Stimulated activated CD4-positive, alpha-beta T cell treated with anti-CD3 and anti-CD28 coated beads, Interleukin-2, amount 100 ng/mL, for 48 hours (primary cell): ENCODE measurements at regions not wholly inside any gene's neighbourhood (a gene's known extent, or its start where the extent isn't known, plus 50 kb on each side); places are given as distances from the start of the nearest gene placed in this dataset.

Experiments
- DNase-seq, 2 donors: peaks; one replicate each; pipeline ENCODE4 v3.0.0-alpha.2; 2020

- no peak for DNase-seq
These were observed 1037.2 kb downstream of the PCDH18 start for GRCh38 chr4:136495076-136495475.

DNA sequence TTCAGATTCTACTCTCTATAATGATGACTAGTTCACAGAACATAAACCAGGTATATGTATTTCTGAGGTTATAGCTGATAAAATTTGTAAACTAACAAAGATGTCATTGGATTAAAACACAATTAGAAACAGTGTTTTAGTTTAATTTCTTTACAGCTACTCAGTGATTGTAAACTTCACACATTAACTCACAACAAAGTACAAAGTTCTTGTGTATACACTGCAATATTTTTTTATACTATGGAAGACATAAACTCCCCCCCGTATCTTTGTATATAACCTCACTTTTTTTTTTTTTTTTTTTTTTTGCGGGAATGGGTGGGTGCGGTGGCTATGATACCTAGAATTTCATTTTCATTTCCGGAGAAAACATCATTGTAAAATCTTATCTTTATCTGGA, 1043.2 kb downstream of the PCDH18 start:
- DNase-seq = no peak

GRCh38 chr4:136484996-136485395, 1047.3 kb downstream of the PCDH18 start:
- DNase-seq = no peak

DNA sequence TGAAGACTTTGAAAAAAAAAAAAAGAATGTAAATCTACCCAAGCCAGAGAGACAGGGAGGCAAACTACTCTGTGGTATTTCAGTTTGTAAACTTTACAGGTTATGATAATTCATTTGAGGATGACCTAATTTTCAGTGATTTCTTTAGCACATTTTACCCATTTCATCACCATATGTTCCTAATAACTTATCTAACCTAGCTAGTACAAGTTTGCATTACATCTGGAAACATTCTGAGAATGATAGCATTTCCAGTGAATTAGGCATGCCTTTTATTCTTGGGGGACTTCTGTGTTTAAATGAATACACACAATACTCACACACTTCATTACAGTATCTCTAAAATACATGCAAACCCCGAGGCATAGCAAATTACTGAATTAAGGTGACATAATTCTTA, 1055.5 kb downstream of the PCDH18 start:
- DNase-seq = no peak

- DNase-seq = no peak
These were observed 1061.2 kb downstream of the PCDH18 start for GRCh38 chr4:136471051-136471450.

DNA sequence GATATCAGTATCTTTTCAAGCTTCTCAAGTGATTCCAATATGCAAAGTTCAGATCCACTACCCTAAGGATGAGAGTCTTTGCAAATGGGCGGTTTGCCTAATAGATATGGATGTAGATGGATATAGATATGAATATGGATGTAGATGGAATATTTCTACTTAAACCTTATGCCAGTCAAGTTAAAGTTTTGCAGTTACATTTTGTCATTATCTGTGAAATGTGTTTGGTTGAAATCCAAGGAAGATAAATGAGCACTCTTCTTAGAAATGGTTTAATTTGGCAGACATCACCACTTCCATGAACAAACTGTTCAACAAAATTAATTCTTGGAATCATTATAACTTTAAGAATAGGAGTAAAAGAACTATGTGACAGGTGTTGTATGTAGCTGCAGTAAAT, 1066.6 kb downstream of the PCDH18 start:
- DNase-seq = no peak

- no peak for DNase-seq
These were observed 1068.4 kb downstream of the PCDH18 start for GRCh38 chr4:136463941-136464340.

DNA sequence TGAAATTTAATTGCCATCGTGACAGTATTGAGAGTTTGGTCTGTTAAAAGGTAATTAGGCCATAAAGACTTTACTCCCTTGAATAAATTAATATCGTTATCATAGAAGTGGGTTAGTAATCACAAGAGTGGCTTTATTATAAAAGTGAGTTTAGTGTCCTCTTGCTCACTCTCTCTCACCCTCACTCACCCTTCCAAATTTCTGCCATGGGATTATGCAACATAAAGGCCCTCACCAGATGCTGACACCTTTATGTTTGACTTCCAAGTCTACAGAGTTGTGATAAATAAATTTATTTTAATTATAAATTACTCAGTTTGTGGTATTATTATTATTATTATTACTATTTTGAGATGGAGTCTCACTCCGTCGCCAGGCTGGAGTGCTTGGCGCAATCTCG, 1070.8 kb downstream of the PCDH18 start:
- no peak for DNase-seq

GRCh38 chr4:136458326-136458725, 1074.0 kb downstream of the PCDH18 start:
- DNase-seq = no peak

DNA sequence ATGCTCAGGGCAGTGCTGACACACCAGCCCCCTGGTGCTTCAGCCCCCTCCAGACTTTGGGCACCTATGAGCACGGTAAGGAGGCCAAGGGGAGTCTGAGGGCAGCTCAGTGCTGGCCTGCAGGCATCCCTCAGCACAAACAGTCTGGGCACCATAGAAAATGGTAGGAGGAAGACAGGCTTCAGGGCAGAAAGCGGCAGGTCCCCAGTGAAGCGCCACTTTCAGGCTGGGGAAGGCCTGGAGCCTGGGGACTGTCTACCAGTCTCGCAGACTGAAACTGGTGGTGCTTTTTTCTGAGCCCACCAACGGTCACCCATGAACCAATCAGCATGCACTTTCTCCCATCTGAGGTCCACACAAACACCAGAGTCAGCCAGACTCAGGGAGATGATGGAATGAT, 1074.7 kb downstream of the PCDH18 start:
- DNase-seq = no peak

DNA sequence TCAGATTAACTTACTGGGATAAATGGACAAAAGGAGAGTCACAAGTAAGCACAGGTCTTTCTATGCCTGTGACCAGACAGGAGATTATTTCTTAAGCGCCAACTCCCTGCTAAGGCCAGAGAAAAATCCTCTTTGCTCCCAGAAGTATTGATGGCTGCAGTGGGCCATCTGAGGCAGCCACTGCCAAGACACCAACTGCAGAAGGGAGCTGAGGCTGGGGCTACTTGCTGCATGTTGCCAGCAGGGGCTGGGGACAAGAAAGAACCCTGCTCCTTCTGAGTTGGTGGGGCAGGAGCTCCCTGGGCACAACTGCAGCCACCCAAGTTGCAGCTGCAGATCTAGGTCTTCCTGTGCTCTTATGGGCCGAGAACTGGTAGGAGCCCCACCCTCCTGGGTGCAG, 1075.3 kb downstream of the PCDH18 start:
- no peak for DNase-seq

DNA sequence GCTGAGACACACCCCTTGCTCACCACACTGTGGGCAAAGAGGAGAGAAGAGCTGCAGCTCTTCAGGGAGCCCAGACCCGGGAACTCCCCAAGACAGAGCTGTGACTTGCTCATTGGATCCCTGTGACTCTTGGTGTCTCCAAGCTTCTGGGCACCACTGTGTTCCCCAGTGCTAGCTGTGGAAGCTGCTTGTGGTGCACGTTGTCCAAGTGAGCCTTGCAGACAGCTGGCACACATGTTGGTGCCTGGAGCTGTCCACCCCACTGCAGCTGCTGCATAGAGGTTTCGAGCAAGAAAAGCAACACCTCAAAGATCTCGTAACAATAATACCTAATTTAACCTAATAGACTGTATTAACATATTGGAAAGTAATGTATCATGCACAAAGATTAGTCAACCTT, 1089.3 kb downstream of the PCDH18 start:
- no peak for DNase-seq

DNA sequence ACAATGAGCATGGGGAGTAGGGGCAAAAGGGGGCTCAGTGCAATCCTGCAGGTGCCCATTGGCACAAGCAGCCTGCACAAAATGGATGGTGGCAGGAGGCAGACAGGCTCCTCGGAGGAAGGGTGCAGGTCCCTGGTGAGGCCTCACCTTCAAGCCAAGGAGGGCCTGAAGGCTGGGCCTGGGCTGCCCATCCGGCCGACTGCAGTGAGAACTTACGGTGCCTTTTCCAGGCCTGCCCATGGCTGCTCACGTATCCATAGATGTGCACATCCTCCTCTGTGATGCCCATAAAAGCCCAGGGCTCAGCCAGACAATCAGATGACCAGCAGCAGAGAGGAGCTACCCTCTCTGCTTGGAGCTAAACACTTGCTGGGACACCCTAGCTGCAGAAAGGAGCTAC, 1089.8 kb downstream of the PCDH18 start:
- no peak for DNase-seq

DNA sequence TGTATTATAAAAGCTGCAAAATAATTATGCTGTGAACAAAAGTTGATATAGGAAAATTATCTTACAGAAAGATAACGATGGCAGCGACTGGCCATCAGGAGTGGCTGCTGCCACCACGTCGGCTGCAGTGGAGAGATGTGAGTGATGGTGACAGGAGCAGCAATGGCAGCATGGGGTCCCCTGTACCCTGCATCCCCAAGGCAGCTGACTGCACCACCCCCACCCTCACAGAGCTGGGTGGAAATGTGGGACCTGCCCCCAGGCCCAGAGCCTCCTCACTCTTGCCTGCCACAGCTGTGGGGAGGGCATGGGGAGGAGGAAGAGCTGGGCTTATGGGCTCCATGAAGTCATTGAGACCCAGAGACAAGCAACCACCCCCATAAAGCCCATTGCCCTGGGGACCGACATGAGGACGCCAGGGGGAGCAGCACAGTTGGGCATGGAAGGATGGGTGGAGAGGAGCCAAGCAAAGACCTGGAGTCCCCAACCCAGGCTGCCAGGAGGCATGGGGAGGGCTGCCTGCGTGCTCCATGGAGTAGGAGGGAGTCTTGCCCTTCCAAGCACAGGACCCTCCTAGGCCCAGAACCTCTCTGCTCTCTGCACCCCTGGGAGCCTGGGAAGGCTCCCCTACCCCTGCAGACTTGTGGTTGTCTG, 1090.5 kb downstream of the PCDH18 start:
- no peak for DNase-seq

GRCh38 chr4:136438645-136439044, 1093.6 kb downstream of the PCDH18 start:
- DNase-seq = no peak

- no peak for DNase-seq
These were observed 1108.2 kb downstream of the PCDH18 start for GRCh38 chr4:136424052-136424451.

GRCh38 chr4:136414981-136415380, 1117.3 kb downstream of the PCDH18 start:
- DNase-seq = no peak

DNA sequence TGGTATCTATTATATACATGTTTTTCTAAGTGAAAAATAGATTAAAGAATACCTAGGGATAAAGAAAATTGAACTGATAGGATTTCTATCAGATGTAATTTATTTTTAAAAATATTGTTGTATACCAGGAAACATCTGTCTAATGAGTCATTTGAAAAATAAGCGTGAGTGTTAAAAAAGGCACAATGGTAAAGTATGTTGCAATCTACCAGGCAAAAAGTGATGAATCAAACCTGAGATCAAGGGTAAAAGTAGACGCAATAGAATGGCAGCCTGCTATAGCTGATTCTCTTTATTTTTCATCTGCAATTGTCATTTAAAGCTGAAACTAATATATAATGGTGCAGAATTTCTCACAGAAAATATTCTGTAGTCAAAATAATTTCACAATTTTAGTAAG, 1119.6 kb downstream of the PCDH18 start:
- no peak for DNase-seq

- DNase-seq = no peak
These were observed 1131.5 kb downstream of the PCDH18 start for GRCh38 chr4:136400829-136401228.

DNA sequence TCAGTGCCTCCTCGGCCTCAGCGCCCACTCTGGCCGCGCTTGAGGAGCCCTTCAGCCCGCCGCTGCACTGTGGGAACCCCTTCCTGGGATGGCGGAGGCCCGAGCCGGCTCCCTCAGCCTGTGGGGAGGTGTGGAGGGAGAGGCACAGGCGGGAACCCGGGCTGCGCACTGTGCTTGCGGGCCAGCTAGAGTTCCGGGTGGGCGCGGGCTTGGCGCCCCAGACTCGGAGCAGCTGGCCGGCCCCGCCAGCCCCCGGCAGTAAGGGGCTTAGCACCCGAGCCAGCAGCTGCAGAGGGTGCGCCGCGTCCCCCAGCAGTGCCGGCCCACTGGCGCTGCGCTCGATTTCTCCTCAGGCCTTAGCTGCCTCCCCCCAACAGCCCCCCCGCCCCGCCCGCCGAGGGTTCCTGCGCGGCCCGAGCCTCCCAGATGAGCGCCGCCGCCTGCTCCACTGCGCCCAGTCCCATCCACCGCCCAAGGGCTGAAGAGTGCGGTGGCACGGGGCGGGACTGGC, 1137.0 kb downstream of the PCDH18 start:
- no peak for DNase-seq

DNA sequence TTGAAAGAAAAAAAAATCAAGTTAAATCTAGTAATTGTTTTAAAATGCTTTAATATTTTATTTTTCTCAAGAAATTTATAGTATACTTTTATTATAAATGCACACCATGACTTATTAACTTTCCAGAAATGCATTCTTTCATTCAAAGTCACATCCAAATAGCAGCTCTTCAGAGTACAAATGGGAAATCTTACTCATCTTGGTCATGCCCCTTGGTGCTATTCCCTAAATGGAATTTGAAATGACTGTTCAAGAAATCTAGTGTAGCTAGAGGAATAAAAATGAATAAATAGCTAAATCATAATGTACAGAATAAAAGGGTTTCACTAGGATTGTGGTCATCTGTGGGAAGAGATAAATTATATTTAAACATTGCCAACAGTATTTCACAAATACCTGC, 1139.7 kb downstream of the PCDH18 start:
- DNase-seq = no peak

DNA sequence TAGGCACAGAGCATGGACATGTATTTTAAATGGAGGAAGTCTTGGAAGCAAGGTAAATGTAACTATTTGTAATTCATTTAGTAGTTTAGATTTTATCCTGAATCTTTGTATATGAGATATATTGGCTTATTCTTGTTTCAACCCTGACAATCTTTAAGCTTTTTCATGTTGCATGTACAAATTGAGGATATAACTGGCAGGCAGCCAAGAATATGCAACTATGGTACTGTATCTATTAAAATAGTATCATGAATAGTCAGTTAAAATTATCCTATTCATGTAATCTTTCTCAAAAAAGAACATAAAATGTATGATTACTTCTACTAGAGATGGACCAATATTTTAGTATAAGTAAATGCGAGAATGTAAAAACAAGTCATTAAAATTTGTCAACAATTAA, 1141.5 kb downstream of the PCDH18 start:
- no peak for DNase-seq

DNA sequence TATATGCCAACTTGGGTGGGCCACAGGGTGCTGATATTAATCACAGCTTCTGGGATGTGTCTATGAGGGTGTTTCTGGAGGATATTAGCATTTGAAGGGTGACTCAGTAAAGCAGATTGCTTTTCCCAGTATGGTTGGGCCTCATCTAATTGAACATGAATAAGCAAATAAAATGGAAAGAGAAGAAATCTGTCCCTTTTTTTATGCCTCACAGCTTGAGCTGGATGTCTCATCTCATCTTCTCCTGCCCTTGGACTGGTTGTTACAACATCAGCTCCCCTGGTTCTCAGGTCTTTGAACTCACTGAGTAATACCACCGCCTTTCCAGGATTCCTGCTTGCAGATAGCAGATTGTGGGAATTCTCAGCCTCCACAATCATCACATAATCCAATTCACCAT, 1149.2 kb downstream of the PCDH18 start:
- DNase-seq = no peak

DNA sequence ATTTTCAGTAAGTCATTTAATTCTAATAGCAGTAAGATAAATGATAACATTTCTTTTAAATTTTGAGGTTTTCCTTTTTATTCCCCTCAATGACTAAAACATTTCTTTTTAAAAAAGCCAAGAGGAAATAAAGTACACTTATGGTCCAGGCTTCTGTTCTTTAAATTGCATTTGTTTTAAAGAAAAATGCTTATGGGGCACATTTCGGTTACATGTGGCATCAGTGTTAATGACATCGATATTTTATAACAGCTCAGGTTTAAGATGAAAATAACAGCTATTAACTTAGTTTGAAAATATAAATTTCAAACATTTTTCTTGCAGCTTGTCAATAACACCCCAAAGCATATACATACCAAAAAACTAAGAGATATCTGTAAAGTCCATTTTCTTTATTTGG, 1161.1 kb downstream of the PCDH18 start:
- no peak for DNase-seq

DNA sequence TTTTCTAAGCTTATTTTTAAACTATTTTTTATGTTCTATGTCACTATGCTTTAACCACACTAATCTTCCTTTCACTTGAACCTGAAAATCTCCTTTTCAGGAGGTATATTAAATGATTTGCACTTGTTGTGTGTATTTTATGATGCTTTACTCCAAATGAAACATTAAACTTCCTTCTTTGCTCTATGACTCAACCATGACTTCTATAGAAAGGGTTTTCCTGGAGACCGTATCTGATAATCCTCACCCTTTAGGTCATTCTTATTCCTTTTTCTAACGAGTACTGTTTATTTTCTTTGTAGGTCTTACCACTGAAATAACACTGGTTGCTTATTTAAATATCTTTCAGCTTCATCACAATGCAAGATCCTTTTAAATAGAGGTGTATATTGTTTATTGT, 1163.2 kb downstream of the PCDH18 start:
- no peak for DNase-seq

DNA sequence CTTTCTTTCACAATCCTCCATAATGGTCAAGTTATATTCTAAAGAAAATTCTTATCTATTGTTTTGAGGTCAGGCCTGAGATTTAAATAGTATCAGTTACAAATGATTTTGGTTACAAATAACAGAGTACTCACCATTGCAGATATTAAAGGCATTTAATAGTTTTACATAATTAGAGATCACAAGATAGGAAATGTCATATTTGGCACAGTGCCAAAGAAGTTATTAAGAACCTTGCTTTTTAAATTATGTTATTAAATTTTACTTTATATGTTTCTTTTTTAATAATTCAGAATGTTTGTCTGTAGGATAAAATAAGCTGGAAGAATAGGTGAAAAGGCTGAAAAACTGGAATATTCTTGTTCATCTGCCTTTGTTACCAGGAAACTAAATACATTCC, 1174.7 kb downstream of the PCDH18 start:
- DNase-seq = no peak
